ENCODE measurements at regions not wholly inside any gene's neighbourhood (a gene's known extent, or its start where the extent isn't known, plus 50 kb on each side); places are given as distances from the start of the nearest gene placed in this dataset.

DNA sequence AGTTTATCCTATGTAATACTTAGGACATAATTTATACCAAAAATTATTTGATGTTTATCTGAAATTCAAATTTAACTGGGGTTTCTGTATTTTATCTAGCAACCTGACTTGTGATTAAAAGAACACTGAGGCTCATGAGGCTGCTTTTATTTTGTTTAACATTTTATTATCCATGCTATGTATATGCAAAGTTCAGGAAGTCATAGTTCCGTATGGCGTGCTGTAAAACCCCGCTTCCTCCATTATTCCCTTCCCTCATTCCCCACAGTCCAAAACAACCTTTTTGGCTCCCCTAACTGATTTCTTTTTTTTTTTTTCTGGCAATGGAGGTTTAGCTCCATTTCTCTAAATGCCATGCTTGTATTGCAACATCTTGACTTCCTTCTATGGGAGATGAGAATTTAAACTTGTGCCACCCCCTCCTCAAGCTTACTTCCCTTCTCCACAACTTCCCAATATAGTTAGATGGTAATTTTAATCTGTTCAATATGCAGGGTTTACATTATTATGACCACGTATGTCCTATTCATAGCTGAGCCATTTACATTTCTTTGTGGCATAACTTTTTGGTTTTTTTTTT, 138.0 kb upstream of the DNAH14 start:
- TF ChIP-seq POLR2A (IDR thresholded peaks at IDR 0.05; ENCODE audit: low read depth, low read length) (no peak), POLR2AphosphoS5 (IDR thresholded peaks at IDR 0.05; ENCODE audit: low read depth, low read length) (no peak), TAF1 (IDR thresholded peaks at IDR 0.05; ENCODE audit: borderline replicate concordance, low read depth, low read length) (no peak)
- no peak for FAIRE-seq
- DNase-seq (ENCODE audit: insufficient read length): no peak

DNA sequence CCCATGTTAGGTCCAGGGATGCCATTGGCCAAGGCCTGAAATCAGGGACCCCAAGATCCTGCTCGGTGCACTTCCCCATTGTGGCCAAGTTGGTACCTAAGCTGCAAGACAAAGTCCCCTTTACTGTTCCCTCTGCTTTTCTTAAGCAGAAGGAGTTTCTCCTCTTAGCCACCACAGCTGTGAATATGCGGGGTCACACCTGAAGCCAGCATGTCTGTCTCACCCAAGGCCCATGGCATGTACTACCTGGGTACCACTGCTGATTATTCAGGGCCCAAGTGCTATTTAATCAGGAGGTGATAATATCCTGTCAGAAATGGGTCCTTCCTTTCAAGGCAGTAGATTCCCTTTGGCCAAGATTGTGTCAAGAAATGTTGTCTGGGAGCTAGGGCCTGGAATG, 133.9 kb upstream of the DNAH14 start:
- no peak for DNase-seq (ENCODE audit: insufficient read length)
- no peak for FAIRE-seq
- TF ChIP-seq POLR2AphosphoS5 (IDR thresholded peaks at IDR 0.05; ENCODE audit: low read depth, low read length): no peak
- no peak for TF ChIP-seq POLR2A (IDR thresholded peaks at IDR 0.05; ENCODE audit: low read depth, low read length)
- no peak for TF ChIP-seq TAF1 (IDR thresholded peaks at IDR 0.05; ENCODE audit: borderline replicate concordance, low read depth, low read length)

DNA sequence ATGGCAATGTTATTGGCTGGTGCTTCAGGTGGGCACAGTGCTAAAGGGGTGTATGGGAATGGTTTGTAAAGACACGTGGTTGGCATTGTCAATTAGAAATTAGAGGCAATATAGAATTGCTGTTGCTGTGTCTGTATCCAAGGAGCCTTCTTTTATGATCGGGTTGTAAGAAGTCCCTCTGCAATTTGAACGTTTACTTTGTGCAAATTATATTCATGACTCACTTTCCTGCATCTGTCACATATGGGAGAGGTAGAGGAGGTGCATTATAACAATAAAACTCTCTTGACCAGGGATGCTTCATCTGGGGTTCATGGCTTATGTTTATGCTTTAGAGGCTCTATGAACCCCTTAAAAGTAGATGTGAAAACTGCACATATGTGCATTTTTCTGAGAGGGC, 130.4 kb upstream of the DNAH14 start:
- TF ChIP-seq POLR2A (IDR thresholded peaks at IDR 0.05; ENCODE audit: low read depth, low read length): no peak
- TF ChIP-seq TAF1 (IDR thresholded peaks at IDR 0.05; ENCODE audit: borderline replicate concordance, low read depth, low read length): no peak
- no peak for TF ChIP-seq POLR2AphosphoS5 (IDR thresholded peaks at IDR 0.05; ENCODE audit: low read depth, low read length)
- no peak for DNase-seq (ENCODE audit: insufficient read length)
- no peak for FAIRE-seq

- TF ChIP-seq POLR2A (IDR thresholded peaks at IDR 0.05; ENCODE audit: low read depth, low read length): no peak
- TF ChIP-seq POLR2AphosphoS5 (IDR thresholded peaks at IDR 0.05; ENCODE audit: low read depth, low read length): no peak
- TF ChIP-seq TAF1 (IDR thresholded peaks at IDR 0.05; ENCODE audit: borderline replicate concordance, low read depth, low read length): no peak
- DNase-seq (ENCODE audit: insufficient read length): no peak
- FAIRE-seq: no peak
Observed at GRCh38 chr1:224800486-224801119, 128.9 kb upstream of the DNAH14 start.

DNA sequence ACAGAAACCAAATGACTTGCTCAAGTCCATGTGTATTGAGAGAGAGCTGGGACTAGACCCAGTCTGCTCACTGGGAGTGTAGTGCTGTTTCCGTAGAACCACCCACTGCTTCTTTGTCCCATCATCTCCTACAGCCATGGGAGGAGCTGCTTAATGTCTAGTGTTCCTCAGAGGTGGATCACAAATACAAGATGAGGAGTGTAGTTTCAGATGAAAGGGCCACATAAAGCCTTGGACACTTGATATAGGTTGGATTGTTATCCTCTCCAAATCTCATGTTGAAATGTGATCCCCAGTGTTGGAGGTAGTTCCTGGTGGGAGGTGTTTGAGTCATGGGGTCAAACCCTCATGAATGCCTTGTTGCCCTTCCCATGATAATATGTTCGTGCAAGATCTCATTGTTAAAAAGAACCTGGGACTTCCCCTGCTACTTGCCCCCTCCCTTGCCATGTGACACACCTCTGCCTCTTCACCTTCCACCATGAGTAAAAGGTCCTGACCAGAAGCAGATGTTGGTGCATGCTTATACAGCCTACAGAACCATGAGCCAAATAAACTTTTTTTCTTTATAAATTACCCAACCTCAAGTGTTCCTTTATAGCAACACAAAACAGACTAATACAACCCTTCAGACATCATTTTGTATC, 127.5 kb upstream of the DNAH14 start:
- FAIRE-seq: peak; percentile 82
- no peak for DNase-seq (ENCODE audit: insufficient read length)
- TF ChIP-seq POLR2A (IDR thresholded peaks at IDR 0.05; ENCODE audit: low read depth, low read length): no peak
- TF ChIP-seq POLR2AphosphoS5 (IDR thresholded peaks at IDR 0.05; ENCODE audit: low read depth, low read length): no peak
- no peak for TF ChIP-seq TAF1 (IDR thresholded peaks at IDR 0.05; ENCODE audit: borderline replicate concordance, low read depth, low read length)

- FAIRE-seq: no peak
- TF ChIP-seq TAF1 (IDR thresholded peaks at IDR 0.05; ENCODE audit: borderline replicate concordance, low read depth, low read length) (no peak), POLR2A (IDR thresholded peaks at IDR 0.05; ENCODE audit: low read depth, low read length) (no peak), POLR2AphosphoS5 (IDR thresholded peaks at IDR 0.05; ENCODE audit: low read depth, low read length) (no peak)
- DNase-seq (ENCODE audit: insufficient read length): no peak
Observed at GRCh38 chr1:224802617-224803016, 126.9 kb upstream of the DNAH14 start.

DNA sequence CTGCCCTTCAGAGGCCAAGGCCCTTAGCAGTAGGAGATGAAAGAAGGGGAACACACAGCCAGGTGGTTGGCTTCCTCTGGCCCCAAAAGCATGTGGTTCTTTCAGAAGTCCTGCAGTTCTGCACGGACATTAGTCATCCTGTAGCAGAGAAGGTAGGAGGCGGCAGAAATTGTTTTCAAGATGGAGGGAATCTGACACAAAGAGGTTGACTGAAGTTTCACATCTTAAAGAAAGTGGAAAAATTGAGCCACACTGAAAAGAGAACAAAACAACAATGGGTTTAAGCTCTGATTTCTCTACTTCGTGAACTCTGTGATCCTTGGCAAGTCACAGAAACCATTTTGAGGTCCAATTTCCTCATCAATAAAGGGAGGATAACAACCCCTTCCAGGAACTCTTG, 125.3 kb upstream of the DNAH14 start:
- TF ChIP-seq POLR2AphosphoS5 (IDR thresholded peaks at IDR 0.05; ENCODE audit: low read depth, low read length): no peak
- TF ChIP-seq POLR2A (IDR thresholded peaks at IDR 0.05; ENCODE audit: low read depth, low read length): no peak
- FAIRE-seq: peak; percentile 64
- DNase-seq (ENCODE audit: insufficient read length): no peak

DNA sequence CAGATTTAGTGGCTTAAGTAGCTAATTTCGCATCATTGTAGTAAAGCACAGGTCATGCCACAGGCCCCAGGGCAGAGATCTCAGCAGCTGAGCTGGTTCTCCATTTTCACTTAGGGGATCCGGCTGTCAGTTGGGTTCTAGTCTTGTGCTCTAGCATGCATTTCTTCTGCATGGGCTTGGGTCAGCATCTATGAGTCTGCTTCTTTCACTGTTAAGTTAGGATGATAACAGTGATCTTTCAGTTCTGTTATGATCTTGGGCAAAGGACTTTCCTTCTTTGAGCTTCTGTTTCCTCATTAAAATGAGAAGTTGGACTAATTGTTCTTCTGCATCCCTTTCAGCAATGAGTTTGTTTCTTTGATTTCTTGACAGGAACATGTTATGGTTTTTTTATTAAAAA, 123.6 kb upstream of the DNAH14 start:
- TF ChIP-seq POLR2A (IDR thresholded peaks at IDR 0.05; ENCODE audit: low read depth, low read length): no peak
- no peak for TF ChIP-seq POLR2AphosphoS5 (IDR thresholded peaks at IDR 0.05; ENCODE audit: low read depth, low read length)
- TF ChIP-seq TAF1 (IDR thresholded peaks at IDR 0.05; ENCODE audit: borderline replicate concordance, low read depth, low read length): no peak
- FAIRE-seq (peak; percentile 14), DNase-seq (ENCODE audit: insufficient read length) (no peak)

DNA sequence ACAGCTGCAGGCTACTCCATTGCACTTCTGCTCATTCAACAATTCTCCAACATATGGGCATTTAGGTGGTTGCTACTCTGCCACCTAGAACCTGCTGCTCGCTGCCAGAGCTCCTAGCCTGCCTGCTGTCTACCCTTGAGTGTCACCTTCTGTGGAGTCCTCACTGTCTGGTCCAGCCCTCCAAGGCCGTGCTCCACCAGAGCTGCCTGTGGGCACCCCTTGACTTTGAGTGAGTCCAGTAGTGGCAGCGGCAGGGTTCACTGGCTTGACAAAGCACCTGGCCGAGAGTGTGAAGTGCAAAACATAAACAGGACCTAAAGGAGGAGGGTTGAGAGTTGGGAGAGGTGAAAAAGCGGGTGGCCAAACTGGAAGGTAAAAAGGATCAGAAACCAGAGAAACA, 120.3 kb upstream of the DNAH14 start:
- FAIRE-seq (no peak), DNase-seq (ENCODE audit: insufficient read length) (no peak)
- TF ChIP-seq TAF1 (IDR thresholded peaks at IDR 0.05; ENCODE audit: borderline replicate concordance, low read depth, low read length) (no peak), POLR2AphosphoS5 (IDR thresholded peaks at IDR 0.05; ENCODE audit: low read depth, low read length) (no peak), POLR2A (IDR thresholded peaks at IDR 0.05; ENCODE audit: low read depth, low read length) (no peak)

- DNase-seq (ENCODE audit: insufficient read length): no peak
- FAIRE-seq: no peak
- no peak for TF ChIP-seq POLR2A (IDR thresholded peaks at IDR 0.05; ENCODE audit: low read depth, low read length)
- no peak for TF ChIP-seq POLR2AphosphoS5 (IDR thresholded peaks at IDR 0.05; ENCODE audit: low read depth, low read length)
- TF ChIP-seq TAF1 (IDR thresholded peaks at IDR 0.05; ENCODE audit: borderline replicate concordance, low read depth, low read length): no peak
Observed at GRCh38 chr1:224809613-224810012, 119.9 kb upstream of the DNAH14 start.

- FAIRE-seq (peak; percentile 24), DNase-seq (ENCODE audit: insufficient read length) (no peak)
Observed at GRCh38 chr1:224811564-224811963, 117.9 kb upstream of the DNAH14 start.

DNA sequence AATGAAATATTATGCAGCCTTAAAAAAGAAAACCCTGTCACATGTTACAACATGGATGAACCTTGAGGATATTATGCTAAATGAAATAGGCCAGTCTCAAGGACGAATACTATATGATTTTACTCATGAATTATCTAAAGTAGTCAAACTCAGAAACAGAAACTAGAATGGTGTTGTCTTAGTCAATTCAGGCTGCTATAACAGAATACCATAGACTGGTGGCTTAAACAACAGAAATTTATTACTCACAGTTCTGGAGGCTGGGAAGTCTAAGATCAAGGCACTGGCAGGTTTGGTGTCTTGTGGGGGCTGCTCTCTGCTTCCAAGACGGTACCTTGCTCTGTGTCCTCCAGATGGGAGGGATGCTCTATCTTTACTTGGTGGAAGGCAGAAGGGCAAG, 113.8 kb upstream of the DNAH14 start:
- TF ChIP-seq POLR2AphosphoS5 (IDR thresholded peaks at IDR 0.05; ENCODE audit: low read depth, low read length): no peak
- TF ChIP-seq POLR2A (IDR thresholded peaks at IDR 0.05; ENCODE audit: low read depth, low read length): no peak
- no peak for TF ChIP-seq TAF1 (IDR thresholded peaks at IDR 0.05; ENCODE audit: borderline replicate concordance, low read depth, low read length)
- no peak for FAIRE-seq
- DNase-seq (ENCODE audit: insufficient read length): no peak

More at GRCh38 chr1:224811564-224811963, 117.9 kb upstream of the DNAH14 start:
- no peak for TF ChIP-seq TAF1 (IDR thresholded peaks at IDR 0.05; ENCODE audit: borderline replicate concordance, low read depth, low read length)
- TF ChIP-seq POLR2AphosphoS5 (IDR thresholded peaks at IDR 0.05; ENCODE audit: low read depth, low read length): no peak
- no peak for TF ChIP-seq POLR2A (IDR thresholded peaks at IDR 0.05; ENCODE audit: low read depth, low read length)
